GM23338 (cell line): ENCODE measurements at regions not wholly inside any gene's neighbourhood (a gene's known extent, or its start where the extent isn't known, plus 50 kb on each side); places are given as distances from the start of the nearest gene placed in this dataset.

Experiments used
- ATAC-seq: fragments of 200-7000 bp; cut with Tn5 transposase; 3 replicates; pipeline ENCODE4 v1.9.1; 2020
- DNase-seq: peaks from one replicate; pipeline ENCODE4 v3.0.0-alpha.2; 2015; ENCODE audit warnings: low spot score
- H2AFZ ChIP-seq: fragments of 200-600 bp; sonication (generic); 2 replicates; pipeline ENCODE4 v1.8.0; 2016; ENCODE audit warnings: antibody characterized with exemption, mild to moderate bottlenecking, moderate library complexity
- H3F3A ChIP-seq: fragments of 200-600 bp; sonication (generic); replicated peaks from 2 replicates; pipeline ENCODE4 v1.8.0; 2017; ENCODE audit warnings: antibody characterized with exemption, mixed run types, low read depth
- H3K27ac ChIP-seq: fragments of 200-600 bp; sonication (generic); 2 replicates; pipeline ENCODE4 v1.6.1; 2016; ENCODE audit warnings: low read depth
- H3K27me3 ChIP-seq: fragments of 200-600 bp; sonication (generic); 2 replicates; pipeline ENCODE4 v1.8.0; 2016; ENCODE audit warnings: mild to moderate bottlenecking, mixed run types, moderate library complexity; ENCODE audit not compliant: insufficient read depth
- H3K36me3 ChIP-seq: fragments of 200-600 bp; sonication (generic); 2 replicates; pipeline ENCODE4 v1.8.0; 2016; ENCODE audit warnings: mild to moderate bottlenecking; ENCODE audit not compliant: insufficient read depth
- H3K4me1 ChIP-seq: fragments of 200-600 bp; sonication (generic); 2 replicates; pipeline ENCODE4 v1.8.0; 2016; ENCODE audit warnings: mild to moderate bottlenecking, moderate library complexity; ENCODE audit not compliant: insufficient read depth
- H3K4me2 ChIP-seq: fragments of 200-600 bp; sonication (generic); 2 replicates; pipeline ENCODE4 v1.7.1; 2017; ENCODE audit warnings: mixed run types
- H3K4me3 ChIP-seq: fragments of 200-600 bp; sonication (generic); 2 replicates; pipeline ENCODE4 v1.6.1; 2016; ENCODE audit warnings: mixed run types
- H3K79me2 ChIP-seq: fragments of 200-600 bp; sonication (generic); replicated peaks from 2 replicates; pipeline ENCODE4 v1.8.0; 2017; ENCODE audit warnings: mild to moderate bottlenecking; ENCODE audit not compliant: insufficient read depth
- H3K9me2 ChIP-seq: fragments of 200-600 bp; sonication (generic); 2 replicates; pipeline ENCODE4 v1.8.0; 2017; ENCODE audit not compliant: insufficient read depth
- H4K20me1 ChIP-seq: fragments of 200-600 bp; sonication (generic); replicated peaks from 2 replicates; pipeline ENCODE4 v1.8.0; 2017; ENCODE audit warnings: mild to moderate bottlenecking; ENCODE audit not compliant: insufficient read depth
- H3K27ac Mint-ChIP-seq: 2 replicates; pipeline ENCODE4 v1.8.0; 2020; ENCODE audit warnings: inconsistent platforms, mild to moderate bottlenecking, moderate library complexity, mixed read lengths
- H3K27me3 Mint-ChIP-seq: 3 replicates; pipeline ENCODE4 v1.8.0; 2022; ENCODE audit warnings: low read depth, mild to moderate bottlenecking, moderate library complexity, mixed read lengths, inconsistent platforms; ENCODE audit not compliant: insufficient read depth, poor library complexity
- H3K36me3 Mint-ChIP-seq: 3 replicates; pipeline ENCODE4 v1.8.0; 2021; ENCODE audit warnings: low read depth, mild to moderate bottlenecking, inconsistent platforms, moderate library complexity, mixed read lengths
- H3K4me1 Mint-ChIP-seq: 3 replicates; pipeline ENCODE4 v1.8.0; 2020; ENCODE audit warnings: mild to moderate bottlenecking, inconsistent platforms, mixed read lengths
- H3K4me3 Mint-ChIP-seq: 3 replicates; pipeline ENCODE4 v1.8.0; 2021; ENCODE audit warnings: moderate library complexity, mild to moderate bottlenecking, inconsistent platforms, mixed read lengths
- H3K9me3 Mint-ChIP-seq: 3 replicates; pipeline ENCODE4 v1.8.0; 2020; ENCODE audit warnings: moderate library complexity, mild to moderate bottlenecking, inconsistent platforms, mixed read lengths
- CREB1 ChIP-seq: fragments of 250-450 bp; sonication (Bioruptor Pico); IDR thresholded peaks from 2 replicates; pipeline ENCODE4 v1.5.0; 2020; ENCODE audit warnings: low read depth, mild to moderate bottlenecking, moderate library complexity
- EZH2 ChIP-seq: fragments of 200-600 bp; sonication (generic); IDR thresholded peaks from one replicate; pipeline ENCODE4 v1.8.0; 2017; ENCODE audit warnings: antibody characterized with exemption, mild to moderate bottlenecking, low read depth; ENCODE audit not compliant: unreplicated experiment
- EZH2phosphoT487 ChIP-seq: fragments of 200-600 bp; sonication (generic); IDR thresholded peaks from one replicate; pipeline ENCODE4 v1.8.1; 2018; ENCODE audit warnings: antibody characterized with exemption; ENCODE audit not compliant: unreplicated experiment
- JUNB ChIP-seq: IDR thresholded peaks from one replicate; pipeline ENCODE4 v1.6.1; 2016; ENCODE audit warnings: antibody characterized with exemption; ENCODE audit not compliant: unreplicated experiment
- NANOG ChIP-seq: IDR thresholded peaks from 2 replicates; pipeline ENCODE4 v1.6.1; 2016; ENCODE audit warnings: antibody characterized with exemption, borderline replicate concordance
- POLR2AphosphoS5 ChIP-seq: IDR thresholded peaks from 2 replicates; pipeline ENCODE4 v1.6.1; 2016; ENCODE audit warnings: antibody characterized with exemption, low read depth
- STAT1 ChIP-seq: IDR thresholded peaks from one replicate; pipeline ENCODE4 v1.6.1; 2016; ENCODE audit warnings: antibody characterized with exemption; ENCODE audit not compliant: unreplicated experiment
- ZNF114 ChIP-seq: fragments of 250-450 bp; sonication (Bioruptor Pico); IDR thresholded peaks from 2 replicates; pipeline ENCODE4 v1.5.0; 2020; ENCODE audit warnings: mild to moderate bottlenecking, moderate library complexity
- ZNF331 ChIP-seq: fragments of 250-450 bp; sonication (Bioruptor Pico); IDR thresholded peaks from 2 replicates; pipeline ENCODE4 v1.5.0; 2020; ENCODE audit warnings: low read depth, mild to moderate bottlenecking, moderate library complexity
- ZNF462 ChIP-seq: fragments of 250-450 bp; sonication (Bioruptor Pico); IDR thresholded peaks from 2 replicates; pipeline ENCODE4 v1.5.0; 2020; ENCODE audit warnings: mild to moderate bottlenecking, moderate library complexity
- TF ChIP-seq, protein P1 (sequence below), 2 experiments: fragments of 200-600 bp in 1 of 2; sonication (generic) in 1 of 2; conservative IDR thresholded peaks; 2 replicates each; pipeline versions ENCODE4 v1.5.1 to v1.6.1; 2016 to 2017; ENCODE audit warnings: antibody characterized with exemption in 2 of 2, low read depth in 2 of 2, mild to moderate bottlenecking in 2 of 2, moderate library complexity in 1 of 2
- TF ChIP-seq, protein P2 (sequence below): IDR thresholded peaks from 2 replicates; pipeline ENCODE4 v1.6.1; 2016; ENCODE audit warnings: antibody characterized with exemption
- TF ChIP-seq, protein P3 (sequence below): IDR thresholded peaks from one replicate; pipeline ENCODE4 v1.6.1; 2018; ENCODE audit warnings: antibody characterized with exemption; ENCODE audit not compliant: unreplicated experiment

- no peaks in the 10 kb centered on the region for H3K4me1 Mint-ChIP-seq
- no peak overlapping the region for H3K4me2 ChIP-seq
- peaks cover 12% of the 10 kb centered on the region; the same call in 2 of the 3 replicates for H3K9me3 Mint-ChIP-seq
- H3K36me3 Mint-ChIP-seq, result peaks cover 5% of the 10 kb centered on the region; the same call in 1 of the 3 replicates
- H3K27ac Mint-ChIP-seq, result no peak overlapping the region; the same call in 1 of the 2 replicates
- H3K4me3 Mint-ChIP-seq, result no peak overlapping the region
- no peaks in the 10 kb centered on the region for H4K20me1 ChIP-seq
- no peaks in the 10 kb centered on the region for H3F3A ChIP-seq
- no peak for ATAC-seq
- DNase-seq, result no peak
- H3K27me3 ChIP-seq, result no peaks in the 10 kb centered on the region
- no peaks in the 10 kb centered on the region for H3K4me1 ChIP-seq
- no peaks in the 10 kb centered on the region for H3K79me2 ChIP-seq
- H3K9me2 ChIP-seq, result peaks cover 5% of the 10 kb centered on the region; the same call in 1 of the 2 replicates
- no peak overlapping the region for H2AFZ ChIP-seq
- no peak overlapping the region for H3K27ac ChIP-seq
- H3K27me3 Mint-ChIP-seq, result peaks cover 2% of the 10 kb centered on the region
- TF ChIP-seq ZNF331 (CRISPR knock-in tag) (no peak), EZH2 (no peak), ZNF114 (CRISPR knock-in tag) (no peak), ZNF462 (CRISPR knock-in tag) (no peak), EZH2phosphoT487 (no peak), JUNB (no peak), STAT1 (no peak), CREB1 (no peak), NANOG (no peak), POLR2AphosphoS5 (no peak)
- TF ChIP-seq, protein P1, sequence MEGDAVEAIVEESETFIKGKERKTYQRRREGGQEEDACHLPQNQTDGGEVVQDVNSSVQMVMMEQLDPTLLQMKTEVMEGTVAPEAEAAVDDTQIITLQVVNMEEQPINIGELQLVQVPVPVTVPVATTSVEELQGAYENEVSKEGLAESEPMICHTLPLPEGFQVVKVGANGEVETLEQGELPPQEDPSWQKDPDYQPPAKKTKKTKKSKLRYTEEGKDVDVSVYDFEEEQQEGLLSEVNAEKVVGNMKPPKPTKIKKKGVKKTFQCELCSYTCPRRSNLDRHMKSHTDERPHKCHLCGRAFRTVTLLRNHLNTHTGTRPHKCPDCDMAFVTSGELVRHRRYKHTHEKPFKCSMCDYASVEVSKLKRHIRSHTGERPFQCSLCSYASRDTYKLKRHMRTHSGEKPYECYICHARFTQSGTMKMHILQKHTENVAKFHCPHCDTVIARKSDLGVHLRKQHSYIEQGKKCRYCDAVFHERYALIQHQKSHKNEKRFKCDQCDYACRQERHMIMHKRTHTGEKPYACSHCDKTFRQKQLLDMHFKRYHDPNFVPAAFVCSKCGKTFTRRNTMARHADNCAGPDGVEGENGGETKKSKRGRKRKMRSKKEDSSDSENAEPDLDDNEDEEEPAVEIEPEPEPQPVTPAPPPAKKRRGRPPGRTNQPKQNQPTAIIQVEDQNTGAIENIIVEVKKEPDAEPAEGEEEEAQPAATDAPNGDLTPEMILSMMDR (conservative IDR thresholded peaks at IDR 0.05; ENCODE audit: low read depth in 2 of 2), result no peak
- TF ChIP-seq, protein P2, sequence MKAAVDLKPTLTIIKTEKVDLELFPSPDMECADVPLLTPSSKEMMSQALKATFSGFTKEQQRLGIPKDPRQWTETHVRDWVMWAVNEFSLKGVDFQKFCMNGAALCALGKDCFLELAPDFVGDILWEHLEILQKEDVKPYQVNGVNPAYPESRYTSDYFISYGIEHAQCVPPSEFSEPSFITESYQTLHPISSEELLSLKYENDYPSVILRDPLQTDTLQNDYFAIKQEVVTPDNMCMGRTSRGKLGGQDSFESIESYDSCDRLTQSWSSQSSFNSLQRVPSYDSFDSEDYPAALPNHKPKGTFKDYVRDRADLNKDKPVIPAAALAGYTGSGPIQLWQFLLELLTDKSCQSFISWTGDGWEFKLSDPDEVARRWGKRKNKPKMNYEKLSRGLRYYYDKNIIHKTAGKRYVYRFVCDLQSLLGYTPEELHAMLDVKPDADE, result no peak
- TF ChIP-seq, protein P3, sequence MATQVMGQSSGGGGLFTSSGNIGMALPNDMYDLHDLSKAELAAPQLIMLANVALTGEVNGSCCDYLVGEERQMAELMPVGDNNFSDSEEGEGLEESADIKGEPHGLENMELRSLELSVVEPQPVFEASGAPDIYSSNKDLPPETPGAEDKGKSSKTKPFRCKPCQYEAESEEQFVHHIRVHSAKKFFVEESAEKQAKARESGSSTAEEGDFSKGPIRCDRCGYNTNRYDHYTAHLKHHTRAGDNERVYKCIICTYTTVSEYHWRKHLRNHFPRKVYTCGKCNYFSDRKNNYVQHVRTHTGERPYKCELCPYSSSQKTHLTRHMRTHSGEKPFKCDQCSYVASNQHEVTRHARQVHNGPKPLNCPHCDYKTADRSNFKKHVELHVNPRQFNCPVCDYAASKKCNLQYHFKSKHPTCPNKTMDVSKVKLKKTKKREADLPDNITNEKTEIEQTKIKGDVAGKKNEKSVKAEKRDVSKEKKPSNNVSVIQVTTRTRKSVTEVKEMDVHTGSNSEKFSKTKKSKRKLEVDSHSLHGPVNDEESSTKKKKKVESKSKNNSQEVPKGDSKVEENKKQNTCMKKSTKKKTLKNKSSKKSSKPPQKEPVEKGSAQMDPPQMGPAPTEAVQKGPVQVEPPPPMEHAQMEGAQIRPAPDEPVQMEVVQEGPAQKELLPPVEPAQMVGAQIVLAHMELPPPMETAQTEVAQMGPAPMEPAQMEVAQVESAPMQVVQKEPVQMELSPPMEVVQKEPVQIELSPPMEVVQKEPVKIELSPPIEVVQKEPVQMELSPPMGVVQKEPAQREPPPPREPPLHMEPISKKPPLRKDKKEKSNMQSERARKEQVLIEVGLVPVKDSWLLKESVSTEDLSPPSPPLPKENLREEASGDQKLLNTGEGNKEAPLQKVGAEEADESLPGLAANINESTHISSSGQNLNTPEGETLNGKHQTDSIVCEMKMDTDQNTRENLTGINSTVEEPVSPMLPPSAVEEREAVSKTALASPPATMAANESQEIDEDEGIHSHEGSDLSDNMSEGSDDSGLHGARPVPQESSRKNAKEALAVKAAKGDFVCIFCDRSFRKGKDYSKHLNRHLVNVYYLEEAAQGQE, result no peak
- H3K4me3 ChIP-seq, result no peak overlapping the region
- no peaks in the 10 kb centered on the region for H3K36me3 ChIP-seq
These were observed 251.2 kb upstream of the FBXL7 start for GRCh38 chr5:15248731-15249130.
